GM18502 (cell line): ENCODE measurements at regions not wholly inside any gene's neighbourhood (a gene's known extent, or its start where the extent isn't known, plus 50 kb on each side); places are given as distances from the start of the nearest gene placed in this dataset.

Experiments
- ATAC-seq: cut with Tn5 transposase; IDR thresholded peaks from one replicate; pipeline ENCODE4 v1.9.1; 2021; ENCODE audit warnings: mild to moderate bottlenecking; ENCODE audit not compliant: unreplicated experiment, poor library complexity

- no peak for ATAC-seq
Measured at GRCh38 chr9:99427260-99427659, 205.2 kb downstream of the SEC61B start.

- ATAC-seq: no peak
Measured at GRCh38 chr9:99430301-99430700, 208.2 kb downstream of the SEC61B start.

GRCh38 chr9:99431103-99431502, 209.0 kb downstream of the SEC61B start:
- ATAC-seq: no peak

GRCh38 chr9:99432075-99432474, 210.0 kb downstream of the SEC61B start:
- no peak for ATAC-seq

- peak; percentile 4 for ATAC-seq
Measured at GRCh38 chr9:99433095-99433494, 211.0 kb downstream of the SEC61B start.

GRCh38 chr9:99433555-99433954, 211.5 kb downstream of the SEC61B start:
- peak; percentile 100 for ATAC-seq

GRCh38 chr9:99436616-99437015, 214.5 kb downstream of the SEC61B start:
- ATAC-seq: no peak

- ATAC-seq: no peak
Measured at GRCh38 chr9:99437145-99437544, 215.1 kb downstream of the SEC61B start.

- ATAC-seq: no peak
Measured at GRCh38 chr9:99438596-99438995, 216.5 kb downstream of the SEC61B start.

GRCh38 chr9:99441829-99442228, 219.7 kb downstream of the SEC61B start:
- ATAC-seq: no peak

- ATAC-seq: no peak
Measured at GRCh38 chr9:99445371-99445891, 223.3 kb downstream of the SEC61B start.

GRCh38 chr9:99445920-99446319, 223.8 kb downstream of the SEC61B start:
- ATAC-seq: no peak

- ATAC-seq: no peak
Measured at GRCh38 chr9:99447951-99448350, 225.9 kb downstream of the SEC61B start.

GRCh38 chr9:99449726-99450125, 227.6 kb downstream of the SEC61B start:
- ATAC-seq: no peak

- no peak for ATAC-seq
Measured at GRCh38 chr9:99451112-99451606, 229.1 kb downstream of the SEC61B start.

GRCh38 chr9:99457406-99457805, 235.3 kb downstream of the SEC61B start:
- no peak for ATAC-seq

GRCh38 chr9:99457981-99458380, 235.9 kb downstream of the SEC61B start:
- no peak for ATAC-seq

GRCh38 chr9:99459919-99460318, 237.8 kb downstream of the SEC61B start:
- ATAC-seq: no peak

- no peak for ATAC-seq
Measured at GRCh38 chr9:99463131-99463530, 241.0 kb downstream of the SEC61B start.

GRCh38 chr9:99464568-99464967, 242.5 kb downstream of the SEC61B start:
- ATAC-seq: no peak

GRCh38 chr9:99465231-99465907, 243.3 kb downstream of the SEC61B start:
- ATAC-seq: no peak

GRCh38 chr9:99466104-99466503, 244.0 kb downstream of the SEC61B start:
- no peak for ATAC-seq
